Left hindlimb (tissue), 1 donor: ENCODE measurements at regions not wholly inside any gene's neighbourhood (a gene's known extent, or its start where the extent isn't known, plus 50 kb on each side); places are given as distances from the start of the nearest gene placed in this dataset.
"Not testable (repeated sequence)": the region's sequence is repeated elsewhere in the genome, so short reads cannot be mapped to it uniquely, and the experiment has no call there.

Experiments
- DNase-seq: peaks from one replicate; pipeline ENCODE4 v3.0.0-alpha.2; 2018

GRCh38 chr7:86199881-86200614 lies 443.7 kb upstream of the GRM3 start:
- no peak for DNase-seq

- DNase-seq = no peak
These were observed 453.4 kb upstream of the GRM3 start for GRCh38 chr7:86190351-86190750.

DNA sequence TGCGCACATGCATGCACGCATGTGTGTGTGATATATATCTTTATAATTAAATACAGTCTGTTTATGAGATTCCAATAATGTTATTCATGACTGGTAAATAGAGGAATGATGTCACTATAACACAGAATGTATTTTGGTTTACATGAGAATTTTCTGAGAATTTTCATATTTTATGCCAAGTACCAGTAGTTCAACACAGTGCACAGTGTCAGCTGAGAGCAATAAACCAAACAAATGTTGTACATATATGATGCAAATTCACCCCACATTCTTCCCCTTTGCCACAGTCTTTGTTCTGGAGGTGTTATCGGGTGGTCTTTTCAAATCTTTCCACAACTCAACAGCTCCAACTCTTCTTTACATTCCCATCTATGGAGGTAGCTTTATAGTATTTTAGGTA lies 462.2 kb upstream of the GRM3 start:
- DNase-seq = no peak

DNA sequence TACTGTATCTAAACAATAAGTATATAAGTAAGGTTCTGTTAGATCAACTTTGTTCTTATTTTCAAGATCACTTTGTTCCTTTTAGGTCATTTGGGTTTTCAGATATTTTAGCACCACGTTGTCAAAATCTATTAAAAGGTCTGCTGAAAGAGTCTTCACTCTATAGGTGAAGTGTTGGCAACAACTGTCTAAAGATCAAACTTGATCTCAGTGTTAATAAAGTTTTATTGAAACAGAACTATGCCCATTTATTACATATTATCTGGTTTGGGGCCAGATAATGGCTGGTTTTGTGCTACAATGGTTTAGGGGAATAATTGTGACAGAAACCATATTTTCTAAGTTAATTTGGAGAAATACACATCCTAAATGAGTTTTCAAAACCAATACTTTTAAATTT lies 478.9 kb upstream of the GRM3 start:
- DNase-seq = no peak

- DNase-seq = no peak
These were observed 485.6 kb upstream of the GRM3 start for GRCh38 chr7:86158111-86158510.

DNA sequence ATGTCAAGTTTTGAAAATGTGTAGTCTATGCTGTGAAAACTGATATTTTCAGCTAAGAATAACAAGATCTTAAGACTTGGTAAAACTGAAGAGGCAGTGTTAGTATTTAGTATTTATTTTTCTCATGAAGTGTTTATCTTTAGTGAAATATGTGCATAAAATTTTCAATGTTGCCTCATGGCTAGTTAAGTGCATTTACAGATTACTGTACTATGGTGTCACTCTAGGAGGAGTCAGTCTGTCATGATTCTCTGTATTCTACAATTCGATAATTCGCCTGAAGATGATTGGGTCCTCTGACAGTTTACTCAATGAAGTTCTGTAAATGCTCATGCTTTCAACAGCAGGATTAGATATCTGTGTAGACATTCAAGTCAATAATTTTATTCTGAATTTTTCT lies 488.1 kb upstream of the GRM3 start:
- no peak for DNase-seq

DNA sequence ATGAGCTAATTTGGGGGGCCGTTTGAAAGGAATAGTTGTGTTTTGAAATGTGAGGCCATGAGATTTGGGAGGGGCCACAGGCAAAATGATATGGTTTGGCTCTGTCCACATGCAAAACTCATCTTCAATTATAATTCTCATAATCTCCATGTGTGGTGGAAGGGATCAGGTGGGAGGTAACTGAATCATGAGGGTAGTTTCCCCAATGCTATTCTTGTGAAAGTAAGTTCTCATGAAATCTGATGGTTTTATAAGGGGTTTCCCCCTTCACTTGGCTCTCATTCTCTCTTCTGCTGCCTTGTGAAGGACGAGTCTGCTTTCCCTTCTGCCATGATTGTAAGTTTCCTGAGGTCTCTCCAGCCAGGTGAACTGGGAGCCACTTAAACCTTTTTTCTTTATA lies 490.8 kb upstream of the GRM3 start:
- no peak for DNase-seq

DNA sequence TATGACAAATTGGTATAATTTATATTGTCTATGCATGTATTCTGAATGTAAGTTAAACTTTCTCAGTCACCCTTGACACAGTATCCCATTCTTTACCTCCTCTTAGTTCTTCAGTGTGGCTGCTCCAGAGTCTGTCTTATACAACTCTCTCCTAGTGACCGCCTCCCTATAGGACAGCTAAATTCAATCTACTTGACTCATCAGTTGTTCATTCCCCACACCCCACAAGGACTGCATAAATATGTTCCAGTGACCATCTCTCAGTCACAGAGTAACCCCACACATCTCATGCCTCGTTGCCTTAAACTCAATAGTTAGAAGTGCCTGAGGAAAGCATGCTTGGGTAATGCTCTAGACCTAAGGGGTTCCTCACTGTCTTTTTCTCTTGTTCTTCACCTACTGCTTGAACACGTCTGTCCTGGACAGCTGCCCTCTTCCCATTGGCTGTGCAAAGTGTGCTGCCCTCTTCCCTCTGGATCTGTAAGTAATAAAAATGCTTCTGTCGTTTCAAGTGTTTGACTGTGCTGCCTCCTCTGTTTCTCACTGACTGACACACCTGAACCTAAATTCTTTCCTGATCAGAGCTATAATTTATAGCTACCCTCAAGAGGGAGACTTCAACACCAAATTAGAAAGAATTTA lies 494.6 kb upstream of the GRM3 start:
- DNase-seq = no peak

GRCh38 chr7:86148501-86148900 lies 495.2 kb upstream of the GRM3 start:
- DNase-seq = no peak

GRCh38 chr7:86137343-86137742 lies 506.4 kb upstream of the GRM3 start:
- no peak for DNase-seq

DNA sequence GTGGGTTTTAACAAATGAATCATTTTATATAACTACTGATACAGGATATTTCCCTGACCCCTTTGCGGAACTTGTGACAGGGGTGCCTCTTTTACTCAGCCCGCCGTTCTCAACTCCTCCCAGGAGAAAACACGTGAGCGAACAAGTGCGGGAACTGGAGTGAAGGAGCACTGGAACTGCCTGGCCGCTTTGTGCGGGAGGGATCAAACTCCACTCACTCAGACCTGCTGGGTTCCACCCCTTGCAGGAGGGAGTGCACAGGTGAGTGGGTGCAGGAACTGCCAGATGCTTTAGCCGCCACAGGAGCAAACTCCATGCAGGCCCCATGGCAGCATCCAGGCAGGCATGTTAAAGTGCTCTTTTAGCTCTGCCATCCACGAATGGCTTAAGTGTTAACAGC lies 513.4 kb upstream of the GRM3 start:
- no peak for DNase-seq

DNA sequence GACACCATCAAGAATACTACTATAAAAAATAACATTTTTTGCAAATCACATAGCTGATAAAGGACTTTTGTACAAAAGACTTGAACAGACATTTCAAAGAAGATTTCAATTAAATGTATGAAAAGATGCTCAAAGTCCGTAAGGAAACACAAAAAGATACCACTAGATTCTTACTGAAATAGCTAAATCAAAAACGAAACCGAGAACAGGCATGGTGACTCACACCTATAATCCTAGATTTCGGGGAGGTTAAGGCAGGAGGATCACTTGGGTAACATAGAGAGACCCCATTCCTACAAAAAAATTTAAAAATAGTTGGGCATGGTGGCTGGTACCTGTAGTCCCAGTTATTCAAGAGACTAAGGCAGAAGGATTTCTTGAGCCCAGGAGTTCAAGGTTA lies 520.2 kb upstream of the GRM3 start:
- no peak for DNase-seq

DNA sequence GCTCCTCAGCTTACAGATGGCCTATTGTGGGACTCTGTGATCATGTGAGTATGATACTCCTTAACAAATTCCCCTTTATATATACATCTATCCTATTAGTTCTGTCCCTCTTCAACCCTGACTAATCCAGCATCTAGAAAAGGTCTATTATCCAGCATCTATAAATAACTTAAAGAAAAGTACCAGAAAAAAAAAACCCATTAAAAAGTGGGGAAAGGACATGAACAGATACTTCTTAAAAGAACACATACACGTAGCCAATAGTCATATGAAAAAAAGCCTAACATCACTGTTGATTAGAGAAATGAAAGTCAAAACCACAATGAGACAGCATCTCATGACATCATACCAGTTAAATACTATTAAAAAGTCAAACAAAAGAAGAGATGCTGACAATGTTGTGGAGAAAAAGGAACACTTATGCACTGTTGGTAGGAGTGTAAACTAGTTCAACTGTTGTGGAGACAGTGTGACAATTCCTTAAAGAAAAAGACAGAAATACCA lies 549.5 kb upstream of the GRM3 start:
- DNase-seq = no peak

- DNase-seq = no peak
These were observed 552.3 kb upstream of the GRM3 start for GRCh38 chr7:86091369-86091768.

GRCh38 chr7:86089455-86089854 lies 554.3 kb upstream of the GRM3 start:
- DNase-seq = no peak

DNA sequence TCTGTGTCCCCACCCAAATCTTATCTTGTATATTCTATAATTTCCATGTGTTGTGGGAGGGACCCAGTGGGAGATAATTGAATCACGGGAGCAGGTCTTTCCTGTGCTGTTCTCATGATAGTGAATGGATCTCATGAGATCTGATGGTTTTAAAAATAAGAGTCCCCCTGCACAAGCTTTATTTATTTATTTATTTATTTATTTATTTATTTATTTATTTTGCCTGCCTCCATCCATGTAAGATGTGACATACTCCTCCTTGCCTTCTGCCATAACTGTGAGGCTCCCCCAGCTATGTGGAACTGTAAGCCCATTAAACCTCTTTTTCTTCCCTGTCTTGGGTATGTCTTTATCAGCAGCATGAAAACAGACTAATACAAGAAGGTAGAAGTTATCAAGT lies 579.1 kb upstream of the GRM3 start:
- not testable (repeated sequence) for DNase-seq

DNA sequence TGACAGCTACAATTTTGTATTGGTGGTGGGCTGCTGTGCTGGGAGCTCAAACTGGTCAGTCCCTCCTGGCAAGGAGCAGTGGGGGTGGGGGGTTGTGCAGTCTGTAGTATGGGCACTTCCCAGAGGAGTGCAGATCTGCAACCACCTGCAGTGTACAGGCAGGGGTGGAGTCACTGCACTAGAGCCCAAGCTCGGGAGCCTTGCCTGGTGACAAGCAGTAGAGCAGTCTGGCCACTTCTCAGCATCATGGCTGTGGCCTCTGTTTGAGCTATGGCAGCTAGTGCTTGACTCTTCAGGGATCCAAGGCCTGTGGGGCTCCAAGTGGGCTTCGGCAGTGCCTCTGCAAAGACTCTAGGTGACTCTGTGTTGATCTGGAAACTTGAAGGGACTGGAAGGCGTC lies 585.1 kb upstream of the GRM3 start:
- no peak for DNase-seq

DNA sequence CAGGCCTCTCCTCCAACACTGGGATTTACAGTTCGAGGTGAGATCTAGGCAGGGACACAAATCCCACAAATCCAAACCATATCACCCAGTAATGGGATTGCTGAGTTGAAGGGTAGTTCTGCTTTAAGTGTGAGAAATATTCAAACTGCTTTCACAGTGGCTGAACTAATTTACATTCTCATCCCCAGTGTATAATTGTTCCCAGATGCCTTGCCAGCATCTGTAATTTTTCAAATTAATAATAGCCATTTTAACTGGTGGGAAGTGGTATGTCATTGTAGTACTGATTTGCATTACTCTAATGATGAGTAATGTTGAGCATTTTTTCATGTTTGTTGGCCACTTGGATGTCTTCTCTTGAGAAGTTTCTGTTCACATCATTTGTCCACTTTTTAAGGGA lies 592.8 kb upstream of the GRM3 start:
- DNase-seq = no peak

- no peak for DNase-seq
These were observed 593.8 kb upstream of the GRM3 start for GRCh38 chr7:86049910-86050309.

GRCh38 chr7:86045197-86045596 lies 598.5 kb upstream of the GRM3 start:
- not testable (repeated sequence) for DNase-seq

- DNase-seq = no peak
These were observed 617.9 kb upstream of the GRM3 start for GRCh38 chr7:86025807-86026206.

DNA sequence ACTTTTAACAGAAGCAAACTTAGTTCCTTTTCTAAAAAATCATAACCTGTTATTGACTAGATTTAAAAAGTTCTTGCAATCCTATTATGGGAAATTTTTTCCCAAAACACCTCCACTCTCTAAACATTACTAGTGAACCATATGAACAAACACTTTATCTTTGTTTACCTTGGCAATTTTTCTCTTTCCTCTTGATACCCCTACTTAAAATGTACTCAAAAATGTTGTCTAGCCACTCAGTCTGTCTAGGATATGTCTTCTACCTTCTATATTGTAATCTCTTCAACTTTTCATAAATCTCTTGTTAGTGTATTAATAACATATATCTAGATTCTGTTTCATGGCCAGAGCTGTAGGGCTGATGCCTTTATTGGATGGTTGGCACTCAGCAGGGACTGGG lies 630.0 kb upstream of the GRM3 start:
- DNase-seq = no peak

DNA sequence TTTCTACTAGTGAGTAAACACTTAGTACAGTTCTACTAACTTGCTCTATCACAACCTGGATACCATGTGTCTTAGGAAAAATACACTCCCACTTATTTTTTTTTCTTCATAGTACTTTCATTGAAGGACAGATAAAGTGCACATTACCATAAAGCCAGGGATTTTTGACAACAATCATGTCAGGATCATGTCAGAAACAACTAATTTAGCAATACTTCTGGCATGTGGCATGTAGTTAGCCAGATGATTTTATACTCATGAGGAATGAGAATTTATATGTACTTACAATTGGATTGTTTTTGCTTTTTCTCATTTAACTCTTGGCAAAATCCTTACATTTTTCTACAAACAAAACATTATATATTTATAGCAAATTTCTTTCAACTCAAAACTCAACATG lies 630.7 kb upstream of the GRM3 start:
- DNase-seq = no peak

DNA sequence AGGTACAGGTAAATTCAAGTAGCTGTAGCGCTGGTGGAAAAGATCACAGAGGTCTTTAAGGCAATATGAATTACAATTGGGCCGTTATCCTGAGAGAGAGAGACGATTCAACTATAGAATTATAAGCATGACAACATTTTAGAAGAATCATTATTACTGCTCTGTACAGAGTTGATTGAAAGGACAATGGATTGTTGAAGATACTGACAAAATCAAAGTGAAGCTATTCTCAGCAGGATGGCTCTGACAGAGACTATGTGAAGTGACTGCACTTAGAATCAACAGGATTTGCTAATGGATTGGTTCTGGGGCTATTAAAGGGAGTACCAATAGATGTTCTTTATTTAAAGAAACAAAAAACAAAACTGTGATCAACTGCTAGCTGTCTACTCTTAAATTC lies 634.8 kb upstream of the GRM3 start:
- DNase-seq = no peak

- no peak for DNase-seq
These were observed 636.8 kb upstream of the GRM3 start for GRCh38 chr7:86006909-86007308.
